ENCODE measurements at regions not wholly inside any gene's neighbourhood (a gene's known extent, or its start where the extent isn't known, plus 50 kb on each side); places are given as distances from the start of the nearest gene placed in this dataset.
"Not testable (repeated sequence)": the region's sequence is repeated elsewhere in the genome, so short reads cannot be mapped to it uniquely, and the experiment has no call there.

DNA sequence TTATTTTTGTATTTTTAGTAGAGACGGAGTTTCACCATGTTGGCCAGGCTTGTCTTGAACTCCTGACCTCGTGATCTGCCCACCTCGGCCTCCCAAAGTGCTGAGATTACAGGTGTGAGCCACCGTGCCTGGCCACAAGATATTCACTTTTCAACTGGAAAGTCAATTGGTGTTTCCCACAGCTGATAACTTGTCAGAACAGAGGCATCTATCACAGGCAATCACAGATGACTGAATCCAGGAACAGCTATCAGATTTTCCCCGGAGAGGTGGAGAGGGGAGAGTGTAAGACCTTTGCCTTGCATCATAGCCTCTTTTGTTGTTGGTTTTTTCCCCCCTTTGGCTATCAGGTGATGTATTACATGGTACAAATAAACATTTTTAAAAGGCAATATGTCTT is 84.5 kb downstream of the GADD45G start:
- not testable (repeated sequence) for TF ChIP-seq ATF2 (IDR thresholded peaks at IDR 0.05; ENCODE audit: low read length); POLR2A (IDR thresholded peaks at IDR 0.05; ENCODE audit: control extremely low read depth in 1 of 2, low read depth in 2 of 2, low read length in 2 of 2); FOSL1 (IDR thresholded peaks at IDR 0.05; ENCODE audit: insufficient read depth, low read depth, low read length); SIN3A (conservative IDR thresholded peaks at IDR 0.05 in 1 of 2, IDR thresholded peaks at IDR 0.05 in 1 of 2; ENCODE audit: low read depth in 1 of 2, low read length in 2 of 2); RBBP5 (IDR thresholded peaks at IDR 0.05; ENCODE audit: borderline replicate concordance, low read depth, low read length); TAF1 (IDR thresholded peaks at IDR 0.05; ENCODE audit: low read depth, low read length); NRF1 (IDR thresholded peaks at IDR 0.05; ENCODE audit: low read depth, low read length); RAD21 (IDR thresholded peaks at IDR 0.05 in 1 of 2, conservative IDR thresholded peaks at IDR 0.05 in 1 of 2; ENCODE audit: low read depth in 2 of 2, low read length in 2 of 2); NANOG (IDR thresholded peaks at IDR 0.05; ENCODE audit: insufficient read depth, low read depth, low read length, poor library complexity, severe bottlenecking); RFX5 (IDR thresholded peaks at IDR 0.05; ENCODE audit: borderline replicate concordance, low read depth, low read length); POLR2AphosphoS5 (IDR thresholded peaks at IDR 0.05; ENCODE audit: low read depth, low read length); BACH1 (IDR thresholded peaks at IDR 0.05; ENCODE audit: low read length)
- TF ChIP-seq, protein P1, sequence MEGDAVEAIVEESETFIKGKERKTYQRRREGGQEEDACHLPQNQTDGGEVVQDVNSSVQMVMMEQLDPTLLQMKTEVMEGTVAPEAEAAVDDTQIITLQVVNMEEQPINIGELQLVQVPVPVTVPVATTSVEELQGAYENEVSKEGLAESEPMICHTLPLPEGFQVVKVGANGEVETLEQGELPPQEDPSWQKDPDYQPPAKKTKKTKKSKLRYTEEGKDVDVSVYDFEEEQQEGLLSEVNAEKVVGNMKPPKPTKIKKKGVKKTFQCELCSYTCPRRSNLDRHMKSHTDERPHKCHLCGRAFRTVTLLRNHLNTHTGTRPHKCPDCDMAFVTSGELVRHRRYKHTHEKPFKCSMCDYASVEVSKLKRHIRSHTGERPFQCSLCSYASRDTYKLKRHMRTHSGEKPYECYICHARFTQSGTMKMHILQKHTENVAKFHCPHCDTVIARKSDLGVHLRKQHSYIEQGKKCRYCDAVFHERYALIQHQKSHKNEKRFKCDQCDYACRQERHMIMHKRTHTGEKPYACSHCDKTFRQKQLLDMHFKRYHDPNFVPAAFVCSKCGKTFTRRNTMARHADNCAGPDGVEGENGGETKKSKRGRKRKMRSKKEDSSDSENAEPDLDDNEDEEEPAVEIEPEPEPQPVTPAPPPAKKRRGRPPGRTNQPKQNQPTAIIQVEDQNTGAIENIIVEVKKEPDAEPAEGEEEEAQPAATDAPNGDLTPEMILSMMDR (IDR thresholded peaks at IDR 0.05; ENCODE audit: control extremely low read depth in 1 of 3, insufficient read depth in 1 of 3, low read depth in 1 of 3, low read length in 3 of 3), result not testable (repeated sequence)
- TF ChIP-seq, protein P2, sequence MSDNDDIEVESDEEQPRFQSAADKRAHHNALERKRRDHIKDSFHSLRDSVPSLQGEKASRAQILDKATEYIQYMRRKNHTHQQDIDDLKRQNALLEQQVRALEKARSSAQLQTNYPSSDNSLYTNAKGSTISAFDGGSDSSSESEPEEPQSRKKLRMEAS (IDR thresholded peaks at IDR 0.05), result not testable (repeated sequence)

Data from H1 (cell line).